Brain pericyte (primary cell): ENCODE measurements at regions not wholly inside any gene's neighbourhood (a gene's known extent, or its start where the extent isn't known, plus 50 kb on each side); places are given as distances from the start of the nearest gene placed in this dataset.
A peak's percentile ranks its signal among the peaks of the same experiment; 100 is the strongest.
"Not testable (repeated sequence)": the region's sequence is repeated elsewhere in the genome, so short reads cannot be mapped to it uniquely, and the experiment has no call there.

Experiments
- DNase-seq: peaks from one replicate; pipeline ENCODE4 v3.0.0-alpha.2; 2012; ENCODE audit warnings: low read depth, low spot score

GRCh38 chr1:82386365-82387011, 585.8 kb downstream of the ADGRL2 start:
- no peak for DNase-seq

GRCh38 chr1:82384776-82385175, 584.0 kb downstream of the ADGRL2 start:
- DNase-seq: no peak

GRCh38 chr1:82377201-82377884, 576.6 kb downstream of the ADGRL2 start:
- peak; percentile 32 for DNase-seq

- no peak for DNase-seq
Measured at GRCh38 chr1:82373710-82374109, 573.0 kb downstream of the ADGRL2 start.

GRCh38 chr1:82371844-82372498, 571.2 kb downstream of the ADGRL2 start:
- no peak for DNase-seq

GRCh38 chr1:82367456-82367855, 566.7 kb downstream of the ADGRL2 start:
- DNase-seq: no peak

- no peak for DNase-seq
Measured at GRCh38 chr1:82366689-82367088, 566.0 kb downstream of the ADGRL2 start.

GRCh38 chr1:82359541-82359940, 558.8 kb downstream of the ADGRL2 start:
- not testable (repeated sequence) for DNase-seq

GRCh38 chr1:82358706-82359105, 558.0 kb downstream of the ADGRL2 start:
- DNase-seq: not testable (repeated sequence)

GRCh38 chr1:82354546-82354945, 553.8 kb downstream of the ADGRL2 start:
- not testable (repeated sequence) for DNase-seq

GRCh38 chr1:82348487-82348886, 547.8 kb downstream of the ADGRL2 start:
- DNase-seq: no peak

- no peak for DNase-seq
Measured at GRCh38 chr1:82346141-82346540, 545.4 kb downstream of the ADGRL2 start.

- peak; percentile 41 for DNase-seq
Measured at GRCh38 chr1:82343381-82343780, 542.6 kb downstream of the ADGRL2 start.

- no peak for DNase-seq
Measured at GRCh38 chr1:82337635-82338034, 536.9 kb downstream of the ADGRL2 start.

GRCh38 chr1:82330330-82330729, 529.6 kb downstream of the ADGRL2 start:
- no peak for DNase-seq

- DNase-seq: no peak
Measured at GRCh38 chr1:82329226-82329625, 528.5 kb downstream of the ADGRL2 start.

GRCh38 chr1:82323144-82323841, 522.6 kb downstream of the ADGRL2 start:
- no peak for DNase-seq

- DNase-seq: no peak
Measured at GRCh38 chr1:82321794-82322193, 521.1 kb downstream of the ADGRL2 start.

GRCh38 chr1:82319546-82319945, 518.8 kb downstream of the ADGRL2 start:
- no peak for DNase-seq

GRCh38 chr1:82318921-82319320, 518.2 kb downstream of the ADGRL2 start:
- DNase-seq: no peak

GRCh38 chr1:82318265-82318664, 517.5 kb downstream of the ADGRL2 start:
- DNase-seq: no peak

GRCh38 chr1:82317671-82318070, 516.9 kb downstream of the ADGRL2 start:
- DNase-seq: no peak
